Esophagus muscularis mucosa (tissue), 3 donors: ENCODE measurements at regions not wholly inside any gene's neighbourhood (a gene's known extent, or its start where the extent isn't known, plus 50 kb on each side); places are given as distances from the start of the nearest gene placed in this dataset.

Source experiments
- CTCF ChIP-seq, 3 experiments: fragments of 200-600 bp in 2 of 3; fragments of 450-650 bp in 1 of 3; sonication (generic) in 2 of 3; IDR thresholded peaks; one replicate each; pipeline ENCODE4 v1.5.1; 2017 to 2019; ENCODE audit warnings: antibody characterized with exemption in 3 of 3, mild to moderate bottlenecking in 2 of 3, moderate library complexity in 1 of 3
- POLR2A ChIP-seq: fragments of 450-650 bp; IDR thresholded peaks from one replicate; pipeline ENCODE4 v1.6.1; 2017; ENCODE audit warnings: antibody characterized with exemption, moderate library complexity, mild to moderate bottlenecking, low read depth
- POLR2AphosphoS5 ChIP-seq, 2 donors: sonication (generic); formaldehyde crosslinking; IDR thresholded peaks; one replicate each; pipeline ENCODE4 v1.6.1; 2017; ENCODE audit warnings: antibody characterized with exemption in 2 of 2

- no peak for TF ChIP-seq POLR2AphosphoS5 (IDR thresholded peaks at IDR 0.05)
- no peak for TF ChIP-seq CTCF (IDR thresholded peaks at IDR 0.05)
- TF ChIP-seq POLR2A = no peak
Measured at GRCh38 chr22:22355096-22355834, 110.7 kb downstream of the VPREB1 start.
